Uterus (tissue), 2 donors: ENCODE measurements at regions not wholly inside any gene's neighbourhood (a gene's known extent, or its start where the extent isn't known, plus 50 kb on each side); places are given as distances from the start of the nearest gene placed in this dataset.

Source experiments
- CTCF ChIP-seq, 4 experiments: fragments of 200-600 bp in 2 of 4; fragments of 450-650 bp in 2 of 4; sonication (generic) in 2 of 4; IDR thresholded peaks; one replicate each; pipeline ENCODE4 v1.5.1; 2016 to 2019; ENCODE audit warnings: antibody characterized with exemption in 4 of 4, mild to moderate bottlenecking in 2 of 4, moderate library complexity in 1 of 4
- POLR2A ChIP-seq, 2 donors: fragments of 450-650 bp; IDR thresholded peaks; one replicate each; pipeline ENCODE4 v1.6.1; 2016; ENCODE audit warnings: antibody characterized with exemption in 2 of 2, mild to moderate bottlenecking in 1 of 2, moderate library complexity in 1 of 2

DNA sequence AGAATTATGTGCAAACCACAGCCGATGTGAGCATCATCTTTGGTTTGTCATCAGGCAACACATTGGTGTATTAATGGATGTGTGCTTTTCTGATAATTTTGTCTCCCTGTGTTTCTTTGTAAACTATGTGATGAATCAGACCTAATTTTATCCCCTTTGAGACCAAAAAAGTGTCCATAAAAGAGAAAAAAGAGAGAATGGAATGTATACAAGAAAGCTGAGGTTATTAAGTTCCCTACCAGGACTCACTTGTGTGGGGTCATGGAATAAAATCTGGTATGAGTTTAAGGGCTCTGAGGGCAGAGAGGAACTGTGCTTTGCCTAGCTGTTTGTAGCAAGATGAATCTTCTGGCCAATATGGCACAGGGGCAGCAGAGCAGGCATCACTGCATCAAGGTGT, 239.5 kb upstream of the HAND2 start:
- TF ChIP-seq CTCF (IDR thresholded peaks at IDR 0.05) (no peak), POLR2A (IDR thresholded peaks at IDR 0.05) (no peak)
